GM12892 (cell line): ENCODE measurements at regions not wholly inside any gene's neighbourhood (a gene's known extent, or its start where the extent isn't known, plus 50 kb on each side); places are given as distances from the start of the nearest gene placed in this dataset.

ENCODE experiments used
- POLR2A ChIP-seq: IDR thresholded peaks from 2 replicates; pipeline ENCODE4 v1.6.1; 2011; ENCODE audit warnings: low read depth, low read length, control low read depth
- TAF1 ChIP-seq: IDR thresholded peaks from 2 replicates; pipeline ENCODE4 v1.6.1; 2011; ENCODE audit warnings: low read depth, mild to moderate bottlenecking, control low read depth, low read length, borderline replicate concordance

DNA sequence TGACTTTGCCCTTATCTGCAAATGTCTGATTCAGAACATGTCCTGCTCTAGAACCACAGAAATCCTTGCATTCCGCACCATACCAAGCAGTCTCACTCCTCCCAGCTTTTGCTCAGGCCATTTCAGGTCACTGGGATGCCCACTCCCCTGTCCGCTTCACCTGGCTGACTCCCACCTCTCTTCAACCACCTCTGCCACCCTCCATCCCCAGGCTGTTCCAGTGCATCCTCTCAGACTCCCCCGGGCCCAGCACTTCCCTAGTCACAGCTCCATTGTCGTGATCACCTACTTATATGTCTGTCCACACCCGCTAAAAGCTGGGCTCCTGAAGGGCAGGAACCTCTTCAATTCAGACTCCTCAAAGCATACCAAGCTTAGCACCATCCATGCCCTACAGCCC is 58.4 kb upstream of the CDH5 start:
- no peak for TF ChIP-seq POLR2A
- TF ChIP-seq TAF1 = no peak
